ENCODE measurements at regions not wholly inside any gene's neighbourhood (a gene's known extent, or its start where the extent isn't known, plus 50 kb on each side); places are given as distances from the start of the nearest gene placed in this dataset.

- DNase-seq (no peak), ATAC-seq (ENCODE audit: low read depth) (no peak)
- Histone ChIP-seq H2BK20ac (ENCODE audit: low read depth, low read length) (no peak overlapping the region), H4K20me1 (ENCODE audit: insufficient read depth, low read length) (no peaks in the 10 kb centered on the region), H3K4me3 (ENCODE audit: insufficient read depth, low read depth, low read length) (no peak overlapping the region), H3K4me1 (ENCODE audit: control insufficient read depth, insufficient read depth, low read length) (no peaks in the 10 kb centered on the region), H3K36me3 (ENCODE audit: control insufficient read depth, insufficient read depth, low read length) (no peaks in the 10 kb centered on the region), H3K4ac (ENCODE audit: low read depth, low read length) (no peak overlapping the region), H4K8ac (ENCODE audit: low read depth in 2 of 2, low read length in 2 of 2) (no peak overlapping the region), H4K91ac (ENCODE audit: insufficient read depth, low read depth, low read length) (no peak overlapping the region), H3K9ac (ENCODE audit: low read depth, low read length) (no peak overlapping the region), H3K27ac (ENCODE audit: insufficient read depth, low read length) (no peak overlapping the region), H2BK5ac (ENCODE audit: low read depth, low read length, poor library complexity, severe bottlenecking) (no peak overlapping the region), H3K27me3 (ENCODE audit: control insufficient read depth, insufficient read depth, low read length) (no peaks in the 10 kb centered on the region), H3K14ac (replicated peaks; ENCODE audit: low read depth, low read length) (no peak overlapping the region), H3K9me1 (ENCODE audit: insufficient read depth, low read length) (no peaks in the 10 kb centered on the region), H3K79me1 (ENCODE audit: low read depth in 1 of 2, low read length in 2 of 2) (no peaks in the 10 kb centered on the region), H4K5ac (ENCODE audit: low read depth, low read length) (no peak overlapping the region), H3K9me3 (ENCODE audit: control insufficient read depth, insufficient read depth, low read length) (peaks cover 2% of the 10 kb centered on the region; the same call in 1 of the 2 replicates), H2AFZ (replicated peaks; ENCODE audit: low read length, poor library complexity) (no peak overlapping the region), H3K4me2 (ENCODE audit: low read depth, low read length) (no peak overlapping the region), H3K23ac (ENCODE audit: low read depth, low read length) (no peak overlapping the region), H3K18ac (ENCODE audit: low read depth, low read length) (no peak overlapping the region), H2AK5ac (ENCODE audit: low read depth, low read length) (no peak overlapping the region), H2BK120ac (ENCODE audit: low read depth, low read length) (no peak overlapping the region), H2BK15ac (ENCODE audit: low read depth, low read length) (no peak overlapping the region), H3K56ac (ENCODE audit: extremely low read depth, insufficient read depth, low read length) (no peak overlapping the region), H2AK9ac (replicated peaks; ENCODE audit: low read depth, low read length, poor library complexity) (no peak overlapping the region)
- ChIA-PET CTCF (no interaction called here), POLR2A (ENCODE audit: unreplicated experiment) (no interaction called here)
- intact Hi-C loops (cut with micrococcal nuclease) (no loop called here), in situ Hi-C loops (cut with MboI; ENCODE audit: low sequenced_read_pairs) (no loop called here), dilution Hi-C loops (cut with HindIII; ENCODE audit: low sequenced_read_pairs, unreplicated experiment) (no loop called here)
- no CpG with 5 or more reads among the region's 1 CpG for WGBS, 2 experiments (ENCODE audit: extremely low coverage in 2 of 2, insufficient read length in 1 of 2)
- TF ChIP-seq CHD1 (IDR thresholded peaks at IDR 0.05; ENCODE audit: low read depth, low read length) (no peak), SMC3 (IDR thresholded peaks at IDR 0.05; ENCODE audit: low read depth, low read length) (no peak), MAFK (IDR thresholded peaks at IDR 0.05; ENCODE audit: low read depth, low read length) (no peak), FOS (IDR thresholded peaks at IDR 0.05; ENCODE audit: low read depth, low read length) (no peak), MXI1 (IDR thresholded peaks at IDR 0.05; ENCODE audit: borderline replicate concordance, low read depth, low read length) (no peak), RCOR1 (IDR thresholded peaks at IDR 0.05; ENCODE audit: insufficient replicate concordance, low read length) (no peak), MAZ (IDR thresholded peaks at IDR 0.05; ENCODE audit: borderline replicate concordance, low read depth, low read length) (no peak)
- BruUV-seq (replicated peaks): no TSS peak
Measured at GRCh38 chr10:20631229-20631628, 265.9 kb downstream of the NEBL start.

Data from IMR-90 (cell line).